Uterus (tissue), 2 donors: ENCODE measurements at regions not wholly inside any gene's neighbourhood (a gene's known extent, or its start where the extent isn't known, plus 50 kb on each side); places are given as distances from the start of the nearest gene placed in this dataset.

ENCODE experiments used
- CTCF ChIP-seq, 4 experiments: fragments of 200-600 bp in 2 of 4; fragments of 450-650 bp in 2 of 4; sonication (generic) in 2 of 4; IDR thresholded peaks; one replicate each; pipeline ENCODE4 v1.5.1; 2016 to 2019; ENCODE audit warnings: antibody characterized with exemption in 4 of 4, mild to moderate bottlenecking in 2 of 4, moderate library complexity in 1 of 4
- POLR2A ChIP-seq, 2 donors: fragments of 450-650 bp; IDR thresholded peaks; one replicate each; pipeline ENCODE4 v1.6.1; 2016; ENCODE audit warnings: antibody characterized with exemption in 2 of 2, mild to moderate bottlenecking in 1 of 2, moderate library complexity in 1 of 2

DNA sequence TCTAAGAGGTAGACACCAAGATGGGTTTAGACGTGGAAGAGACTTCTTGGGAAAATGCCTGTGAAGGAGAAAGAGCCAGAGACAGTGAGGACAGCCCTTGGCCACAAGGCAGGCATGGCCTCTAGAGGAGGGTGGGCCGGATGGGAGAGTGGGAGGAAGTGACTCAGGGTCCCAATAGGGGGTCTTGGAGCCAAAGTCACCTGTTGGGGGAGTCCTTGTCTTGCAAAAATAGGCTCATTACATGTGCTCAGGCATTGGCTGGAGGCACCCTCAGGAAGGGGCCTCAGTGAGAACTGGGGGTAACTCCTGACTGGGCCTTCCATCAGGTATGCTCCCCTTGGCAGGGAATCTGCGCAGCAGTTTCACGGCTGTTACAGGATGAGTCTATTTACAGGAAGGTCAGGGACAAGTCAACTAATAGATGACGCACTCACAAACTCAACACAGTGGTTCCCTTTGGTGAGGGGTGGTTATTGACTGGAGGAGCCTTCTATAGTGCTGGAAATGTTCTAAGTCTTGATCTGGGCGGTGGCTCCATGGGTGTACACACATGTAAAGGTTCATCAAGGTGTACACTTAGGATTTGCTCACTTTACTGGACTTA lies 259.6 kb downstream of the XXYLT1 start:
- TF ChIP-seq CTCF (IDR thresholded peaks at IDR 0.05) (no peak), POLR2A (IDR thresholded peaks at IDR 0.05) (no peak)
